ENCODE measurements at regions not wholly inside any gene's neighbourhood (a gene's known extent, or its start where the extent isn't known, plus 50 kb on each side); places are given as distances from the start of the nearest gene placed in this dataset.

DNA sequence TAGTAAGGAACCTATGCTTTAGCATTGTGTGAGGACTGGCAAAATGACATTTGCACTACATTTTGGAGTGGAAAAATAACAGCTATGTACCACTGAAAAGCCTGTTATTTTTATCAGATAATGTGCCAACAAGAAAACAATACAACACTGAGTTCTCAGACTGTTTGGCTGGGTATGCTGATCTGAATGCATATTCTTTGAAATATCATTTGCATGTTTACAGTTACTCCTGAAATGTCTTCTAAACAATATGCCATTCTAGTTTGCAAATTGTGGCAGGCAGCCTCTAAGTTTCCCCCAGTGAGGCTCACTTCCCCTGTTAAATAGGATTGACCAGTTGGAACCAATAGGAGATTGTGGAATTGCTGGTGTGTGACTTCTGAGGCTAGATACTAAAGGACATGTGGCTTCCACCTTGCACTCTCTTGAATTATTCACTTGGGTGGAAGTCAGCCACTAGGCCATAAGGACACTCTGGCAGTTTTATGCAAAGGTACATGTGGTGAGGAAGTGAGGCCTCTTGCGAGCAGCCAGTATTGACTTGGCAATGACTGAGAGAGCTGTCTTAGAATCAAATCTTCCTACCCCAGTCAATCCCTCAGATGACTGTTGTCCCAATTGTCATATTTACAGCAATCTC lies 250.4 kb upstream of the PCSK5 start:
- H3K27ac ChIP-seq (replicated peaks) = peak overlapping the region; percentile 22

DNA sequence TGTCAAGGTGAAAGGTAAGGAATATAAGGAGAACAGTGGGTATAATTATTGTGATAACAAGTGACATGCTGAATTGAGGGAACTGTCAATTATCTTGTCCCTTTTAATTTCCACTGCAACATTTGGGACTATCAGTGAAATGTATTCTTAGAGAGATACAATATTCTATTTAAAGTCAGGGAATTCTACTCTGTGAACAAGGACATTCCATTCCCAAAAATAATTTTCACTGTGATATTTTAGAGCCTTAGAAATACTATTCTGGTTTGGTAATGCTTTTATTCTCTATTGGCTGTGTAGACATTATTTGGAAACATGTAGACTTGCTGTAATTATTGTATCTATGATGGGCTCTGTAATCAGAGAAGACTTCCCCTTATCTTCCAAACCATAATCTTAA lies 248.0 kb upstream of the PCSK5 start:
- TF ChIP-seq, protein P1, sequence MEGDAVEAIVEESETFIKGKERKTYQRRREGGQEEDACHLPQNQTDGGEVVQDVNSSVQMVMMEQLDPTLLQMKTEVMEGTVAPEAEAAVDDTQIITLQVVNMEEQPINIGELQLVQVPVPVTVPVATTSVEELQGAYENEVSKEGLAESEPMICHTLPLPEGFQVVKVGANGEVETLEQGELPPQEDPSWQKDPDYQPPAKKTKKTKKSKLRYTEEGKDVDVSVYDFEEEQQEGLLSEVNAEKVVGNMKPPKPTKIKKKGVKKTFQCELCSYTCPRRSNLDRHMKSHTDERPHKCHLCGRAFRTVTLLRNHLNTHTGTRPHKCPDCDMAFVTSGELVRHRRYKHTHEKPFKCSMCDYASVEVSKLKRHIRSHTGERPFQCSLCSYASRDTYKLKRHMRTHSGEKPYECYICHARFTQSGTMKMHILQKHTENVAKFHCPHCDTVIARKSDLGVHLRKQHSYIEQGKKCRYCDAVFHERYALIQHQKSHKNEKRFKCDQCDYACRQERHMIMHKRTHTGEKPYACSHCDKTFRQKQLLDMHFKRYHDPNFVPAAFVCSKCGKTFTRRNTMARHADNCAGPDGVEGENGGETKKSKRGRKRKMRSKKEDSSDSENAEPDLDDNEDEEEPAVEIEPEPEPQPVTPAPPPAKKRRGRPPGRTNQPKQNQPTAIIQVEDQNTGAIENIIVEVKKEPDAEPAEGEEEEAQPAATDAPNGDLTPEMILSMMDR (IDR thresholded peaks at IDR 0.05; ENCODE audit: borderline replicate concordance) = no peak
- Histone ChIP-seq H3K9me3 (replicated peaks) (no peaks in the 10 kb centered on the region), H3K36me3 (no peaks in the 10 kb centered on the region), H3K27ac (replicated peaks) (peak overlapping the region; percentile 53), H3K27me3 (ENCODE audit: low read depth) (no peaks in the 10 kb centered on the region), H3K4me3 (no peak overlapping the region), H3K4me1 (peaks cover 36% of the 10 kb centered on the region)
- no peak for DNase-seq
- intact Hi-C loops (cut with micrococcal nuclease) = no loop called here

More for the DNA sequence above, 250.4 kb upstream of the PCSK5 start:
- peaks cover 49% of the 10 kb centered on the region for H3K4me1 ChIP-seq
- H3K36me3 ChIP-seq = no peaks in the 10 kb centered on the region
- no peaks in the 10 kb centered on the region for H3K27me3 ChIP-seq (ENCODE audit: low read depth)
- TF ChIP-seq, protein P1 (IDR thresholded peaks at IDR 0.05; ENCODE audit: borderline replicate concordance) = no peak
- no peak for DNase-seq
- no peak overlapping the region for H3K4me3 ChIP-seq
- intact Hi-C loops (cut with micrococcal nuclease) = no loop called here
- H3K9me3 ChIP-seq (replicated peaks) = no peaks in the 10 kb centered on the region

DNA sequence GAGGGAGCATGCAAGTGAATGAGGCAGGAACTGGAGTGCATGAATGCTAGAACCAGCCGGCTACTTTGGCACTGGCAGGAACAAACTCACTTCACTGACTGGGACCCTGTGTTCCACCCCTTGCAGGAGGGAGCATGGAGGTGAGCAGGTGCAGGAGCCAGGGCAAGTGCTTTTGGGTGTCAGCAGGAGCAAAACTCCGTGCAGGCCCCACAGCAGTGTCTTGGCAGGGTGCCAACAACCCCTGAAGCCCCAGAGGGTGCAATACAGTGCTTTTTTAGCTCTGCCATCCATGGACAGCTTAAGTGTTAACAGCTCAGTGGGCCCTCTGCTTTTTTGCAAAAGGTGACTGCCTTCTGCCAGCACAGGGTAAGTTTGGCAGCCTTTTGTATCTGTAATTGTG lies 245.8 kb upstream of the PCSK5 start:
- peaks cover 2% of the 10 kb centered on the region for H3K9me3 ChIP-seq (replicated peaks)
- H3K4me1 ChIP-seq = peaks cover 34% of the 10 kb centered on the region
- no peaks in the 10 kb centered on the region for H3K27me3 ChIP-seq (ENCODE audit: low read depth)
- intact Hi-C loops (cut with micrococcal nuclease) = no loop called here
- no peak overlapping the region for H3K27ac ChIP-seq (replicated peaks)
- TF ChIP-seq, protein P1 (IDR thresholded peaks at IDR 0.05; ENCODE audit: borderline replicate concordance) = no peak
- H3K36me3 ChIP-seq = no peaks in the 10 kb centered on the region
- DNase-seq = no peak
- no peak overlapping the region for H3K4me3 ChIP-seq

DNA sequence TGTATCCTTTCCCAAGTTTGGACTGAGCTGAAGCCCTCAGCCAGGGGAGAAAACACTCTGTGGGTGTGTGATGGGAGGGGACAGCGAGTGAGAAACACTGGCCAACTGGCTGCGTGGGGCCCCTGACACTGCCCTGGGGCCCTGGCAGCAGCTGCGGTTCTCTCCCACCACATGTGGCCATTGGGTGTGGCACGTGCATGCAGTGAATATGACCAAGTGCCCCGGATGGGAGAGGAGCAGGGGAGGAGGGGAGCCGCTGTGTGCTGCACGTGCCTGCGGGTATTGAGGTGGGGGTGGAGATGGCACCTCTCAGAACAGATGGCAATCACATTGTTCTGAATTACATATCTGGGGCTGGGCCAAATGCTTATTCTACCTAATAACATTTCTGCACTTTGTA lies 242.4 kb upstream of the PCSK5 start:
- Histone ChIP-seq H3K36me3 (no peaks in the 10 kb centered on the region), H3K27ac (replicated peaks) (no peak overlapping the region), H3K4me1 (peaks cover 13% of the 10 kb centered on the region), H3K27me3 (ENCODE audit: low read depth) (no peaks in the 10 kb centered on the region), H3K9me3 (replicated peaks) (peaks cover 10% of the 10 kb centered on the region), H3K4me3 (no peak overlapping the region)
- intact Hi-C loops (cut with micrococcal nuclease) = no loop called here
- TF ChIP-seq, protein P1 (IDR thresholded peaks at IDR 0.05; ENCODE audit: borderline replicate concordance) = no peak
- no peak for DNase-seq

DNA sequence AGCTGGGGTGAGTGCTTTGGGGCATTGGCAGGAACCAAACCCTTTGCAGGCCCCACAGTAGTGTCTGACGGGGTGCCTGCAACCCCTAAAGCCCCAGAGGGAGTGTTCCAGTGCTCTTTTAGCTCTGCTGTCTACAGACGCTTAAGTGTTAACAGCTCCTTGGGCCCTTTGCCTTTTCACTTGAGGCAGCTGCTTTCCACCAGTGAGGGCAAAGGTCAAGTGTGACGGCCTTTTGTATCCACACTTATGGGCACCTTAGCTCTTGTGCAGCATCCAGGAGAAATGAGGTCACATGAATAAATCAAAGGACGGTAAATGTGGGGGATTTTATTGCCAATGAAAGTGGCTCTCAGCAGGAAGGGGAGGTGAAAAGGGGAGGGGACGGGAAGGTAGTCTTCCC lies 241.4 kb upstream of the PCSK5 start:
- intact Hi-C loops (cut with micrococcal nuclease) = no loop called here

More for the DNA sequence above, 241.4 kb upstream of the PCSK5 start:
- Histone ChIP-seq H3K4me3 (no peak overlapping the region), H3K27me3 (ENCODE audit: low read depth) (no peaks in the 10 kb centered on the region), H3K9me3 (replicated peaks) (peaks cover 10% of the 10 kb centered on the region), H3K36me3 (no peaks in the 10 kb centered on the region), H3K4me1 (peaks cover 3% of the 10 kb centered on the region), H3K27ac (replicated peaks) (no peak overlapping the region)
- TF ChIP-seq, protein P1 (IDR thresholded peaks at IDR 0.05; ENCODE audit: borderline replicate concordance) = no peak
- no peak for DNase-seq

Measured in left ventricle myocardium inferior (tissue), 1 donor.